ENCODE measurements at regions not wholly inside any gene's neighbourhood (a gene's known extent, or its start where the extent isn't known, plus 50 kb on each side); places are given as distances from the start of the nearest gene placed in this dataset.
"Not testable (repeated sequence)": the region's sequence is repeated elsewhere in the genome, so short reads cannot be mapped to it uniquely, and the experiment has no call there.

DNA sequence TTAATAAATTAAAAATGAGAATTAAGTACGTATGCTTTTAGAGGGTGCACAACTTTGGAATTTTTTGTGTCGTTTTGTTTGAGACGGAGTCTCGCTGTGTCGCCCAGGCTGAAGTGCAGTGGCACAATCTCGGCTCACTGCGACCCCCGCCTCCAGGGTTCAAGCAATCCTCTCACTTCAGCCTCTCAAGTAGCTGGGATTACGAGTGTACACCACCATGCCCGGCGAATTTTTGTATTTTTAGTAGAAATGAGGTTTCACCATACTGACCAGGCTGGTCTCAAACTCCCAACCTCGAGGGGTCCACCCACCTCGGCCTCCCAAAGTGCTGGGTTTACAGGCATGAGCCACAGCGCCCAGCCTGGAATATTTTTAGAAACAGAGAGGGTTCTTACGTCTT, 812.4 kb downstream of the TMEM121 start:
- not testable (repeated sequence) for TF ChIP-seq YY1 (IDR thresholded peaks at IDR 0.05; ENCODE audit: insufficient read depth, insufficient read length); ZNF274 (IDR thresholded peaks at IDR 0.05; ENCODE audit: low read depth, low read length); SUZ12 (IDR thresholded peaks at IDR 0.05; ENCODE audit: extremely low read depth, insufficient read depth, insufficient read length)

Data from NT2/D1 (cell line).